Inflammatory macrophage (primary cell): ENCODE measurements at regions not wholly inside any gene's neighbourhood (a gene's known extent, or its start where the extent isn't known, plus 50 kb on each side); places are given as distances from the start of the nearest gene placed in this dataset.
A peak's percentile ranks its signal among the peaks of the same experiment; 100 is the strongest.

Source experiments
- DNase-seq, 2 donors: peaks; one replicate each; pipeline ENCODE4 v3.0.0-alpha.2; 2020 to 2022

DNA sequence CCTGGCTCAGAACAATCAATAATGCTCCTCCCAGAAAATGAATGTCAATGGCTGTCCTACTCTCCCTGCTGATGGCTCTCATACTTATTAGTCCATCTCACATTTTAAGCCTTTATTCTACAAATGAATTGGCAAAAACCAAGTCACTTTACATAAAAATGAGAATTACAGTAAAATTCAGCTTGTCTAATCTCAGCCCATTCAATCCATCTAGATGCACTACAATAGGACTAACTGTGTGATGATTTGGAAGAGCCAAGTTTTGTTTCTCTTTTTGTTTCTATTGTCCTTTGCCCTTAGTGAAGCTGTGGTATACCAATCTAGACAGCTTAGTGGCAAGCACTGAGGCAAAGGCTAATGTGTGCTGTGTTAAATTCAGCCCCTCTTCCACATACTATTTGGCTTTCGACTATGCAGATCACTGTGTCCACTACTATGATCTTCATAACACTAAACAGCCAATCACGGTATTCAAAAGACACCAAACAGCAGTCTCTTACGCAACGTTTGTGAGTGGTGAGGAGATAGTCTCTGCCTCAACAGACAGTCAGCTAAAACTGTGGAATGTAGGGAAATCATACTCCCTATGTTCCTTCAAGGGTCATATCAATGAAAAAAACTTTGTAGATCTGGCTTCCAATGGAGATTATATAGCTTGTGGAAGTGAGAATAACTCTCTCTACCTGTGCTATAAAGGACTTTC, 140.8 kb upstream of the ZNF462 start:
- no peak for DNase-seq

DNA sequence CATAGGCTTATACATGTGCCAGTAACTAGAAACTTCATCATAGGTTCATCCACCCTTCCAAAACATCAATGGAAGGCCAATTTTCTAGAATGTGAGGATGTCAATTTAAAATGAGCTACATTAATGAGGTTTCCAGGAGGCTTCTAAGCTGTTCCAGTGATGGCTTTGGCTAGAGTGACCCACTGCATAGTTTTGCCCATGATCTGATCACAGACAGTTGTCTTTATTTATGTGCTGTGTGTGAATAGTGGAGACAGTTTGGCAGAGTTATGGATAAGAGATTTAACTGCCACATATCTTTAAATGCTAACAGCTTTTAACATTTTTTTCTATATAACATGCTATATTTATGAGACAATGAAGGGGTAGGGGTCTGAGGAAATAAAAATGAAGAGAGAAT, 139.0 kb upstream of the ZNF462 start:
- no peak for DNase-seq

DNA sequence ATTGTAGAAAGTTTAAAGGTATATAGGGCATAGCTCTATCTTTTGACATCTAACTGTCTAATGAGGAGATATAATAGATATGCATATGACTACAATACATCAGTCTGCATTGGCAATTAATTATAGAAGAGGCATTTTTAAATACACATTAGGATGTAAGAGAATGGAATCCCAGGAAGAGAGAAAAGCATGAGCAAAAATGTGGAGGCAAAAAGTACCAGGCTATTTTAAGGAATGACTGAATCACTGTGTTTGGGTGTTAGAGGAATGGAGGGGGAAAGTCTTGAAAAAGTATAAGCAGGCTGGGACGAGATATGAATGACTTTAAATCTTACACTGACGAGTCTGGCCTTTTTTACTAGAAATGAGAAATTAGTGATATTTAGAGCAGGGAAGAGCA, 138.4 kb upstream of the ZNF462 start:
- DNase-seq, result no peak

DNA sequence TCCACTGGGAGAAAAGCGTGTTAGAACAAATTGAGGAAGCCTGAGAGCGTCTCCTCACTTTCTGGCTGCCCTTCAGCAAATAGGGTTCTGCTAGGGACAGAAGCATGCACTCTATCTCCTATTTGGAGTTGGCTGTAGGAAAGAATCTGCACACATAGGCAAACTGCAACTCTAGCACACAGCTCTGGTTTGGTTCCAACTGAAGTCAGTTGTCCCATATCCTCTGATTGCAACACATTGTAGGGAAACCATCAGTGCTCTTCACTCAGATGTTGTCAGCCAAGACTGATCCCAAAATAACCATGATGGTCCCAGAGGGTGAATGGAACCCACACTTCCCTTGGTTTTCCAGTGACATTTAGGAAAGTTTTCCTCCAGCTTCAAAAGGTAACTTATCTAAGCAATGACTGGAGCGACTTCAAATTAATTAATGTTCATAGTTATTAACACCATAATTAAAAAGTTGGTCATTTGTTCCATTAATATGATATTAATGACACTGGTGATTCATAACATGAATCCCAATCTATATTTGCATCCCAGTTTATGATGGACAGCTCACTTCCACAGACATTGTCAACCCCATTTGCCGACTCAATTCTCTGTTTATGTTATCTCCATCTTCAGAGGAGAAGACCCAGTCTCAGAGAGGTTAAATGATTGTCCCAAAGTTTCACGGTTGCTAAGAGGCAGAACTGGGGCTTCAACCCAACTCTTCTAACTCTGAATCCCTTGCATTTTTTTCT, 136.7 kb upstream of the ZNF462 start:
- DNase-seq, result no peak

DNA sequence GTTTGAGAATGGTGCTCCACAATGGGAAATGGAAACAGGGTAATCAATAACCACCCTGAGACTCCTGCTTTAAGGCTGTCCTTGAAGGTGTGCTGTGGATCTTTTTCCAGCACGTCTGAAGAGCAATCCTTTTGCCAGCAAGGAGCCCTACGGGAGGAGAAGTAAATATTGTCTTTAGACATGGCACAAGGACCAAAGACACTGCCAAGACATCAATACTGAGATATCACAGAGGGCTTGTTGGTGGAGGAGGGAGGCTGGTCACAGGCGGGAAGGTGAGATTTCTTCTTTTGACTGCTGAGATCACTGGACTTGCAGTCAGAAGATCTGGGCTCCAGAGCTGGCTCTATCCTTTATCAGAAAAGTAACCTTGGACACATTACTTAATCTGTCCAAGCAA, 135.0 kb upstream of the ZNF462 start:
- DNase-seq, result no peak

DNA sequence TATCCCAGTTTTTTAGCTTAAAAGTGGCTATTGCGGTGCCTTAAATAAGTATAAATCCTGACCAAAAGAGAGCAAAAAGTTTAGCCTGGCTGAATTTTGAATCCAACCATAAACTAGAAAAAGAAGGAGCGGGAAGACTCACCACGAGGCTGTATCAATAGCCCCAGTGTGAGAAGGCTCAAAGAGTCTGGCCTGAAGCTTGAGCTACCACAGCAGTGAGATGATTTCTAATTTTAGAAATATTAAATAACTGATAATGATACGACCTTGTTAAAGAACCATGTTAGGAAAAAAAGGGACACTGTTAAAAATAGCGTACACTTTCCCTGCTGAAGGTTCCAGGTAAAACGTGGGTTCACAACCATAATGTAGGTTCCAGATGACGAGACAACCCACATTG, 134.1 kb upstream of the ZNF462 start:
- DNase-seq, result no peak

DNA sequence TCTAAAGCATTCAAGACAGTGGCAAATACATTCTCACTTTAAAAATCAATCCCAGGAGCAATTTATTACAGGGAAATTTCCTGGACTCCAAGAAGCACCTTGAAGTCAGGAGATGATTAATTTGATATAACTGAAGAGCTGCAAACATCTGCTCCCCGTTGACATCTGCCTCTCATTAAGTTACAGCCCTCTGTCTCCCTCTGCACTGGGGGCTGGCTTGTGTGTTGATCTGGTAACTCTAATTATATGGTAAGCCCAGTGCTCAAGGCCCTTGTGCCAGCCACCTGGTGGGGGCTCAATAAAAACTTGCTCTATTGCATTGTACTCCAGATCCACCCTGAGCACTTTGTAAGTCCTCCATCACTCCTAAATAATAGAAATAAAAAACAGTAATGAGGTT, 131.1 kb upstream of the ZNF462 start:
- no peak for DNase-seq

DNA sequence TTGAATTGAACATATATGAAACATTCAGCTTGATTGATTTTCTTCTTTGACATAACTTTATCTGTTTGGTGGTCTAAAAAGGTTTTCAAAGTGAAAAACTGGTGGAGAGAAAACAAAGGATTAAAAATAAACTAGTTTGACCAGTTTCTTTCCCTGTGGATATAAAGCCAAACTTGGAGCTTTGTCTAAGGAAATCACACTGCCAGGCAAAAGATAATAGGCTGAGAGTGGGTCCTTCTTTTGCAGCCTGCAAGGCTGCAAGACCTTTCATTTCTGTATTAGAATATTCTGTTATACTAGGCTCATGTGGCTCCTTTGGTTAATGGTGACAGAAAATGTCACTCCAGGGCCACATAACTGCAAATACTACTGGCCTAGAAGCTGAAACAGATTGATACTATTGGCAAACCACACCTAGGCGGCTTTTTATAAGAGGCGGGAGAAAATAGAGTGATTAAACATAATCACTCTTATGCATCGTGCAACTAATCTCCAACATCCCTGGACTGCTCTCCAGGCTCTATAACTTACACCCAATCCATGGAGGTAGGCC, 129.1 kb upstream of the ZNF462 start:
- DNase-seq, result no peak

DNA sequence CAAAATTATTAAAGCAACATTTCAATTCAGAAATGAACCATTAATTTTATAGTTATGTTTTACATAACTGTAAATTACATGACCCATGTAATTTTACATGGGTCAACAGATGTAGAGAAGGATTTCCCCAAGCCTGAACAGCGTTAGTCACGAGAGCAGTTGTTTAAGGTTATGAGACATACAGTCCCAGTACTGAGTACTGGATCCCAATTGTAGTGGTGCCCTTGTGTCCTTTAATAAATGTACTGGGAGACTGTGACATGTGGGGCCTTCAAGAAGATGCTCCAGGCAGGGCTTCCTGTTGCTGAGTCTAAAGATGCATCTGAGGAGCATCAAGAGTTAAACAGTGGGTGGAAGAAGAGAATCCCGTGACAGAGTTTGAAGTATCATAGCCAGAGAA, 125.5 kb upstream of the ZNF462 start:
- DNase-seq, result no peak

DNA sequence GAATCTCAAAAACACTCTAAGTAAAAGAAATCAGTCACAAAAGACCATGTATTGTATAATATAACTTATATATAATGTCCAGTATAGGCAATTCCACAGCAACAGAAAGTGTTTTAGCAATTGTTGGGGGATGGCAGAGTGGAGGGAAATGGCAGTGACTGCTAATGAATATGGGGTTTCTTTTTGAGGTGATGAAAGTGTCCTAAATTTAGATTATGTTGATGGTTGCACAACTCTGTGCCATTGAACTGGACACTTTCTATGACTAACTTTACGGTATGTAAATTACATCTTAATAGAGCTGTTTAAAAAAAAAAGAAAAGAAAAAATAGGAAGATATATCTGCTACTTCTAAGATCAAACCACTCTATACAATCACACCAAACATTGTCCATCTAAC, 124.9 kb upstream of the ZNF462 start:
- no peak for DNase-seq

DNA sequence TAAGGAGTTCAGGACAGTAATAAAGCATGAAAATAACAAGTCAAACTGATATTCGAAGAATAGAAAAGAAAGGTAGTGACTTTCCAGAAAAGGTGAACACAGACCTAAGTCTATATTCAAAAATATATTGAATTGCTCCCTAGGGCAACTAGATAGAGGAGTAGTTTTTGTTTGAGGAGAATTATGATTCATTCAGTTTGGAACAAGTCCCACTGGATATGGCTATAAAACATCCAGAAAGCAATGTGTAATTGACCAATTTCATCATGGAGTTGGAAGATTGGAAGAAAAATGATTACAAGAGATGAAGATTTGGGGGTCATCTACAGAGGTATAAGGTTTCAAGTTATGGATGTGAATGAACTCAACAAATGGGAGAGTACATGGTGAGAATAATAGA, 117.5 kb upstream of the ZNF462 start:
- DNase-seq, result no peak

DNA sequence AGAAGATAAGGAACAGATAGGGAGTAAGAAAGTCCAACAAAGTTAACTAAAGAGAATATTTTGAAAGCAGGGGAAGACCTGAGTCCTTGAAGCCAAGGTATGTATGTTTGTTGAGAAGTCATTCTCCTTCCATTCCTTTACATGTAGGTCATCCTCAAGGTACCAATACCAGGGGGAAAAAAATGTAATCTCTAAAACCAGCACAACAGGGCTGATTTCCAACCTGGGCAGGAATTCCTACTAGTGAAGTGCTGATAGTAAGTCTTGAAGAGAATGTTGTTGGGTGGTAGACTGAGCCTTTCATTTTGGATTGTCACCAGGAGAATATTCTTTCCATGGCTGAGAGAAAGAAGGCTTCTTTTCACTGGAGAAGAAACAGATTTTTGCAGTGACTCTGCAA, 117.1 kb upstream of the ZNF462 start:
- no peak for DNase-seq

DNA sequence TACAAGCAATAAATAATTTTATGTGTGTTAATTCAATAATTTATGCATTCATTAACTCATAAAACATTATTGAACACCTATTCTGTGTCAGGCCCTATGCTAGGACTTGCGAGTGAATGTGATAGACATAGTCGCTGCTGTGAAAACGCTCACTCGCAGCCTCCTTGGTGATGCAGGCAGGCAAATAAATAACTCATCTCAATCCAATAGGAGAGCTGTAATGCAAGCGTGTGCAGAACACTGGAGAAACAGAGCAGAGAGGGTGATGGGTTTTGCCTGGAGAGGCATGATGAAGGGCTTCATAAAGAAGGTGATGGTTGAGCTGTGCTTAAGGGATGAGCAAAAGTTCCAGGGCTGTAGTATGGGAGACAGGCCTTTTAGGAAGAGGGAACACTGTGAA, 111.3 kb upstream of the ZNF462 start:
- DNase-seq, result no peak

DNA sequence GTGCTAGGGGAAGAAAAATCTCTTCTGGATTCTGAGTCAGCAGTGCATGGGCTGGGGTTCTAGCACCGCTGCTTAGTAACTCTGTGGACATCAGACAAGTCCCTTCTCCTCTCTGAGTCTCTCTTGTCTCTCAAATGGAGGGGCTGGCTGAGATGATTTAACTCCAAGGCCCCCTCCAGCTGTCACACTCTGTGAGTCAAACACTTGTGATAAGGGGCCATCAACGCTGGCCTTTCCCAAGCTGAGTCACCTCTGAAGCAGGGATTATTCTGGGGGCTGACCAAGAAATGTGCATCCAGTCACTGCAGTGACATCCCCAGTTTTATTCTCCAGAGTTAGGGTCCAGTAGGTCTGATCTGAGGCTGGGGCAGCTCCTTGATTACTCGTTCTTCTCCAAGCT, 110.4 kb upstream of the ZNF462 start:
- DNase-seq, result no peak

DNA sequence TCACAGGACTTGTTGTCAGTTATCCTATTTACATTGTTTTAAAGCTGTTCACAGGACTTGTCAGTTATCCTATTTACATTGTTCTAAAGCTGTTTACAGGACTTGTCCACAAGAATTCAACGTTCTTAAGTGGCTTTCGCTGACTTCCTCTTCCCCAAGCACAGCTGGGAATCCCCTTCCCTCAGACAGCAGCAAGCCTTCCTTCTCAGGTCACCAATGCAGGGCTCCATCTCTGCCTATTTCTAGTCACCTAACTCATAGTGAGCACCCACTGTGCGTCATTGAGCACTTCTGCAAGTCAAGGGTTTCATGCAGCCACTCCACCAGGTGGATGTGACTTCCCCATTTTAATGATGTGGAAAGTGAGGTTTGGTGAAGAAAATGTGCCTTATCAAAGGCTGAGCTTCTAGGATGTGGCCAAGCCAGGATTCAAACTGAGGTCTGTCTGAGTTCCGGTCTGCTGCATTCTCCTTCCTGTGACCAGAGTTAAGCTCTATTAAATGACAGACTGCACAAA, 109.8 kb upstream of the ZNF462 start:
- DNase-seq, result peak in 1 of 2 donors; percentile 29

DNA sequence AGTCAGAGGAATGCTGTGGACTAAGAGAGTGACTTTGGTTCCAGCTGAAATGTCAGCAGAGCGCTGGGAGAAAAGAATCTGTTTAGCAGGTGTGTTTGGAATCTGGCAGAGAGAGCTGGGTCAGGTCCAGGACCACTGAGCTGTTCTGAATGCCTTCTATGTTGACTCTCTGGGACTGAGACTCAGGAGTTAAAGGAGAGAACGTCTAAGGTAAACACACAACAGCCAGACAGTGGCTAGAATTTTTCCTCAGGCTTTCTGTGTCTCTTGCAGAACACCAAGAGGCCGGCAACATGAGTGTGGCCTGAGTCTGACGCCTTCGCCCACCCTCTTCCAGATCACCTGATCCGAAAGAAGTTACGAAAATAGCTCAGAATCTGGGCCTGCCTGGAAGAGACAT, 107.2 kb upstream of the ZNF462 start:
- DNase-seq, result no peak

DNA sequence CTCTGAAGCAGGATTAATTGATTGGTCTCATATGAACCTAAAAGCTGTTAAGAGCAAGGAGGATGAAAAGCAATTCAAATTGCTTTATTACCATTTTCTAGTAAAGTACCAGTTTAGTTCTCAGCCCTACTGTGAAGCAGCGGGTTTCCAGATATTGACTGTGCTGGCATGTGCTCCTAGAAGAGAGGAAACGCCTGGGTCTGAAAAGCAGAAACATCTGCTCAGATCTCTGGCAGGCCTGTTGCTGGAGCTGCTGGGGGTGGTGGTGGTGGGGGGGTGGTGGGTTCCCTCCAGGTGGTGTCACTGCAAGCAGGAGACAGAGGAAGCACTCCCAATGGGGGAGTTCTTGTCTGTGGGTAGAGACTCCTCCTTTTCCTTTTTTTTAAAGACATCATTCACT, 105.5 kb upstream of the ZNF462 start:
- no peak for DNase-seq

DNA sequence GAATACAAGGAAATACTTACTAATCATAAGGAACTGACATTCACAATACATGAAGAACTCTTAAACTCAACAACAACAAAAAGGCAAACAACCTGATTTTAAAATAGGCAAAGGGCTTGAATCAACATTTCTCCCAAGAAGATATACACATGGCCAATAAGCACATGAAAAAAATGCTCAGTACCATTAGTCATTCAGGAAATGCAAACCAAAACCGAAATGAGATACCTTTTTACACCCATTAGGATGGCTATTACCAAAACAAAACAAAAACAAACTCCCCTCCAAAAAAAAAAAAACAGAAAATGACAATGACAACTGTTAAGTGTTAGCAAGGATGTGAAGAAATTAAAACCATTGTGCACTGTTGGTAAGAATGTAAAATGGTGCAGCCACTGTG, 104.1 kb upstream of the ZNF462 start:
- DNase-seq, result no peak

DNA sequence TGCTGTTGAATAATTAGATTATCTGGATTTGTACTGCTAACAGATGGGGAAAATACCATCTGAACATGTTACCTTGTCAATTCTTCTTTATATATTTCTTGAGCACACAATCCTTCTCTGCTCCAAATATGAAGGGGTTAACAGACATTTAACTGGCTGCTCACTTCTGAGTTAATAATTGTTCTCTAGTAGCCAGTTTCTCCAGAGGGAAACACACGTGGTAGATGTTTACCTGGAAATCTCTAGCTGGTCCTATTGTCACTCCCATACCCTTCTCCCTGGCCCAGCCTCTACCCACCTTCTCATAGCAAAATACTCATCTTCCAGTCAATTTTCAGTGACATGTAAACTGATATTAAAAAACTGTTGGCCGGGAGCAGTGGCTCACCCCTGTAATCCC, 101.5 kb upstream of the ZNF462 start:
- no peak for DNase-seq

DNA sequence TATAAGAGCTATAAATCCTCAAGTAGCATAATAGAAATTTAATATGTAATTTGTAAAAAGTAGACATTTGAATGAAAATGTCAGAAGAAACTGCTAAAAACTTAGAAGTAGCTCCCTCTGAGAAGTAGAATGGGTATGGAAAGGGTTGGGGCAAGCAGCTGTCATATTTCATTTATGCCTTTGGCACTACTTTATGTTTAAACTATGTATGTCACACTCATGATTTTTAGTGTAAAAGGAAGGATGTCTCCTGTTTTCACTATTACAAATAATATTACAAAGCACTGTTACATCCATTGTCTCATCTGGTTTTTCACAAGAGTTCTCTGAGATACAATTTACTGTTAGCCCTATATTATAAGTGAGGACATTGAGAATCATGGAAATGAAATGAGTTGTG, 96.3 kb upstream of the ZNF462 start:
- no peak for DNase-seq

DNA sequence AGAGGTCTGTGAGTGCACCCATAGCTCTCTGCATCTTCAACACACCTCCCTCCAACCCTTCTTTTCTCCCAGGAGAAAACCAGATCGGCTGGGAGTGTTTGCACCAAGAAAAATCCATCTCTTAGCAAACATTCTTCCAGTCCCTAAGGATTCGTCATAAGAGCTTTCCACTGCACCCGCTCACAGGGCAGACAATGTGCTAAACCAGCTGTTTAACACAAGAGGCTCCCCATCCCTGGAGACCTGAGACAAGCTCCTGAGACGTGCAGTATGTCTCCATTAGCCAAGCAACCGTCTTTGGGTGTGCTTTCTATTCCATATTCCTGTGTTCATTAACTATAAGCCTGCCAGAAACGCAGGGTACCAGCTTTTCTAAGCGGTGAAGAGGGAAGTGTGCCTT, 93.6 kb upstream of the ZNF462 start:
- DNase-seq, result no peak

DNA sequence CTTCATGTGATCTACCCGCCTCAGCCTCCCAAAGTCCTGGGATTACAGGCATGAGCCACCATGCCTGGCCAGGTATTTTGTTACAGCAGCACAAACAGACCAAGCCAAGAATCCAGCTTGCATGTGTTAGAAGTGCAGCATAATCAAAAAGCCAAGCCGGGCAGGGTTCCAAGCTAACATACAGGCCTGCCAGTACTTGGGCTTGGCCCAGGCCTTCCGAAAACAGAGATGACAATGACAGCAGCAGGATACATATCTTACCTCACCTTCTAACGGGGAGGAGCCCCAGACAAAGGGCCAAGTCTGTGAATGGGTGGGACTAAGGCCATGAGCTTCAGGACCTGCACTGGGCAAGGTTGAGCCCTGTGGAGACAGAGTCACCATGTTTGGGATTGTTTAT, 91.4 kb upstream of the ZNF462 start:
- no peak for DNase-seq

DNA sequence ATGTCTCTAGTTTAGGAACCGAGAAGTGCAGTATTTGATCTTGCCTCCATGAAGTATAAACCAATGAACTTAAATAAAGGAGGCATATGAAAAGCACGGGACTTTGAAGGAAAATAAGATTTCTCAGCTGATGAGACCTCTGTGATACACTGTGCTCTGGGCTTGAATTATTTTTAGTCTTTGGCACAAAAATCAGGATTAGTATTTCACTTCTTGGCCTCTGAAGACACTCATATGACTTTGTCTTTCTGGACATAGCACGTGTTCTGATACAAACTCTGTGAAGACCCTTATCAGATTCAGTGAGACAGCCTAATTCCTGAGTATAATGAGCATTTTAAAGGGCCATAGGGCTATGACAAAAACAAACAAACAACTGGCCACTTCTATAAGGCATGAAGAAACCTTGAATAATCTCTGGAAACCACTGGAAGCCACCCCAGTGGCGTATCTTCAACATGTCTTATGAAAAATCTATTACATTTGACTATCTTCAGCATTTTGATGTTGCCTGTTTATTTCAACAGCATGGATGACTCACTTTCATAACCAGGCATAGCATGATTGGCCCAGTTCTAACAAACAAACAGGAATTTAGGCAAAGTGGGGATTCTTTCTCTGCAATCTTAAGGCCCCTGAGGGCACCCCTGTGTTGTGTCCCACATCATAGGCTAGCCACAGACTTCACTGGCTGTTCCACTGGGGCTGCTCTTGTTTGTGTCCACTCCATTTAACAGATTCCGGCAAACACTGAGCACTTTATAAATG, 90.3 kb upstream of the ZNF462 start:
- DNase-seq, result no peak
